Muscle of leg (tissue), 3 donors: ENCODE measurements at regions not wholly inside any gene's neighbourhood (a gene's known extent, or its start where the extent isn't known, plus 50 kb on each side); places are given as distances from the start of the nearest gene placed in this dataset.
"Not testable (repeated sequence)": the region's sequence is repeated elsewhere in the genome, so short reads cannot be mapped to it uniquely, and the experiment has no call there.

Experiments
- DNase-seq: peaks from one replicate; pipeline ENCODE4 v3.0.0; 2013
- H3K27ac ChIP-seq: one replicate; pipeline ENCODE4 v1.5.1; 2013; ENCODE audit warnings: mild to moderate bottlenecking, low read length, control low read depth
- H3K27me3 ChIP-seq: one replicate; pipeline ENCODE4 v1.6.1; 2013; ENCODE audit warnings: low read length; ENCODE audit not compliant: control insufficient read depth, insufficient read depth
- H3K36me3 ChIP-seq: one replicate; pipeline ENCODE4 v1.6.1; 2013; ENCODE audit warnings: low read length; ENCODE audit not compliant: control insufficient read depth, insufficient read depth
- H3K4me1 ChIP-seq: one replicate; pipeline ENCODE4 v1.6.1; 2013; ENCODE audit warnings: low read length; ENCODE audit not compliant: control insufficient read depth, insufficient read depth
- H3K4me3 ChIP-seq: one replicate; pipeline ENCODE4 v1.5.1; 2013; ENCODE audit warnings: low read length, control low read depth
- H3K9me3 ChIP-seq: replicated peaks from 2 replicates; pipeline ENCODE4 v1.6.1; 2013; ENCODE audit warnings: low read depth, low read length; ENCODE audit not compliant: control insufficient read depth
- WGBS: methylation state at CpG from one replicate; pipeline ENCODE4 v1.1.5; 2013; ENCODE audit warnings: missing lambda C conversion rate; ENCODE audit not compliant: insufficient coverage; 5-methylcytosine and 5-hydroxymethylcytosine counted together

GRCh38 chr15:95205077-95205476, 973.7 kb downstream of the MCTP2 start:
- H3K27ac ChIP-seq: no peak overlapping the region
- peaks cover 8% of the 10 kb centered on the region for H3K9me3 ChIP-seq
- no peak for DNase-seq
- no peaks in the 10 kb centered on the region for H3K27me3 ChIP-seq
- H3K4me3 ChIP-seq: no peak overlapping the region
- H3K4me1 ChIP-seq: no peaks in the 10 kb centered on the region
- H3K36me3 ChIP-seq: no peaks in the 10 kb centered on the region

- not testable (repeated sequence) for H3K27me3 ChIP-seq, H3K4me3 ChIP-seq, H3K36me3 ChIP-seq, H3K27ac ChIP-seq, DNase-seq, H3K4me1 ChIP-seq, H3K9me3 ChIP-seq
- 100% methylated on average over 1 of the region's 3 CpGs for WGBS
Observed at GRCh38 chr15:95205830-95206229, 974.5 kb downstream of the MCTP2 start.

GRCh38 chr15:95208071-95208470, 976.7 kb downstream of the MCTP2 start:
- H3K36me3 ChIP-seq: no peaks in the 10 kb centered on the region
- H3K4me1 ChIP-seq: no peaks in the 10 kb centered on the region
- no peak for DNase-seq
- no peak overlapping the region for H3K27ac ChIP-seq
- no peak overlapping the region for H3K4me3 ChIP-seq
- 100% methylated on average over 1 of the region's 4 CpGs for WGBS
- no peaks in the 10 kb centered on the region for H3K27me3 ChIP-seq
- peaks cover 6% of the 10 kb centered on the region for H3K9me3 ChIP-seq

- peaks cover 6% of the 10 kb centered on the region for H3K9me3 ChIP-seq
Observed at GRCh38 chr15:95208988-95209387, 977.6 kb downstream of the MCTP2 start.

GRCh38 chr15:95210436-95210981, 979.1 kb downstream of the MCTP2 start:
- no peak overlapping the region for H3K4me3 ChIP-seq
- no peak for DNase-seq
- WGBS: no CpG with 5 or more reads among the region's 1 CpG

More at GRCh38 chr15:95208988-95209387, 977.6 kb downstream of the MCTP2 start:
- no peaks in the 10 kb centered on the region for H3K36me3 ChIP-seq
- DNase-seq: no peak
- H3K27ac ChIP-seq: no peak overlapping the region
- no peak overlapping the region for H3K4me3 ChIP-seq
- no peaks in the 10 kb centered on the region for H3K27me3 ChIP-seq
- no peaks in the 10 kb centered on the region for H3K4me1 ChIP-seq

GRCh38 chr15:95215017-95215416, 983.7 kb downstream of the MCTP2 start:
- H3K4me1 ChIP-seq: no peaks in the 10 kb centered on the region
- H3K27ac ChIP-seq: no peak overlapping the region
- H3K4me3 ChIP-seq: no peak overlapping the region
- H3K27me3 ChIP-seq: no peaks in the 10 kb centered on the region
- peaks cover 6% of the 10 kb centered on the region for H3K9me3 ChIP-seq
- no peak for DNase-seq
- no peaks in the 10 kb centered on the region for H3K36me3 ChIP-seq

More at GRCh38 chr15:95210436-95210981, 979.1 kb downstream of the MCTP2 start:
- no peaks in the 10 kb centered on the region for H3K4me1 ChIP-seq
- H3K27ac ChIP-seq: no peak overlapping the region
- H3K27me3 ChIP-seq: no peaks in the 10 kb centered on the region
- H3K9me3 ChIP-seq: peaks cover 6% of the 10 kb centered on the region
- no peaks in the 10 kb centered on the region for H3K36me3 ChIP-seq

GRCh38 chr15:95226835-95227234, 995.5 kb downstream of the MCTP2 start:
- no peak overlapping the region for H3K4me3 ChIP-seq
- H3K27me3 ChIP-seq: no peaks in the 10 kb centered on the region
- DNase-seq: no peak
- H3K9me3 ChIP-seq: peaks cover 4% of the 10 kb centered on the region
- WGBS: 80% methylated on average over 1 of the region's 5 CpGs
- no peak overlapping the region for H3K27ac ChIP-seq
- H3K4me1 ChIP-seq: no peaks in the 10 kb centered on the region
- H3K36me3 ChIP-seq: no peaks in the 10 kb centered on the region

GRCh38 chr15:95227235-95227634, 995.9 kb downstream of the MCTP2 start:
- H3K4me3 ChIP-seq: no peak overlapping the region
- no peak for DNase-seq
- H3K4me1 ChIP-seq: no peaks in the 10 kb centered on the region
- 33% methylated on average over 1 of the region's 3 CpGs for WGBS
- no peaks in the 10 kb centered on the region for H3K36me3 ChIP-seq
- peaks cover 4% of the 10 kb centered on the region for H3K9me3 ChIP-seq
- H3K27me3 ChIP-seq: no peaks in the 10 kb centered on the region
- H3K27ac ChIP-seq: no peak overlapping the region

- H3K27me3 ChIP-seq: no peaks in the 10 kb centered on the region
- no CpG with 5 or more reads among the region's 3 CpGs for WGBS
- no peak for DNase-seq
- no peaks in the 10 kb centered on the region for H3K4me1 ChIP-seq
- no peak overlapping the region for H3K27ac ChIP-seq
- H3K36me3 ChIP-seq: no peaks in the 10 kb centered on the region
- no peaks in the 10 kb centered on the region for H3K9me3 ChIP-seq
- no peak overlapping the region for H3K4me3 ChIP-seq
Observed at GRCh38 chr15:95228856-95229555, 997.6 kb downstream of the MCTP2 start.

- WGBS: 83% methylated on average over 1 of the region's 1 CpG
- no peak overlapping the region for H3K27ac ChIP-seq
- no peaks in the 10 kb centered on the region for H3K27me3 ChIP-seq
Observed at GRCh38 chr15:95235033-95235432, 1003.7 kb downstream of the MCTP2 start.

More at GRCh38 chr15:95235033-95235432, 1003.7 kb downstream of the MCTP2 start:
- peaks cover 12% of the 10 kb centered on the region for H3K9me3 ChIP-seq
- H3K4me3 ChIP-seq: no peak overlapping the region
- DNase-seq: no peak
- H3K36me3 ChIP-seq: no peaks in the 10 kb centered on the region
- H3K4me1 ChIP-seq: no peaks in the 10 kb centered on the region
